ENCODE measurements at regions not wholly inside any gene's neighbourhood (a gene's known extent, or its start where the extent isn't known, plus 50 kb on each side); places are given as distances from the start of the nearest gene placed in this dataset.

GRCh38 chr12:24444634-24445033, 495.2 kb upstream of the SOX5 start:
- H3K4me3 ChIP-seq (ENCODE audit: low read depth, low read length), result no peak overlapping the region
- TF ChIP-seq CTCF (IDR thresholded peaks at IDR 0.05; ENCODE audit: low read depth, low read length), result no peak

GRCh38 chr12:24441458-24441857, 492.0 kb upstream of the SOX5 start:
- no peak for TF ChIP-seq CTCF (IDR thresholded peaks at IDR 0.05; ENCODE audit: low read depth, low read length)
- H3K4me3 ChIP-seq (ENCODE audit: low read depth, low read length), result no peak overlapping the region

GRCh38 chr12:24436667-24437066, 487.2 kb upstream of the SOX5 start:
- no peak overlapping the region for H3K4me3 ChIP-seq (ENCODE audit: low read depth, low read length)
- TF ChIP-seq CTCF (IDR thresholded peaks at IDR 0.05; ENCODE audit: low read depth, low read length), result no peak

GRCh38 chr12:24431872-24432271, 482.4 kb upstream of the SOX5 start:
- H3K4me3 ChIP-seq (ENCODE audit: low read depth, low read length), result no peak overlapping the region
- TF ChIP-seq CTCF (IDR thresholded peaks at IDR 0.05; ENCODE audit: low read depth, low read length), result no peak

- no peak for TF ChIP-seq CTCF (IDR thresholded peaks at IDR 0.05; ENCODE audit: low read depth, low read length)
- H3K4me3 ChIP-seq (ENCODE audit: low read depth, low read length), result no peak overlapping the region
These were observed 478.3 kb upstream of the SOX5 start for GRCh38 chr12:24427776-24428175.

GRCh38 chr12:24425601-24425970, 476.1 kb upstream of the SOX5 start:
- H3K4me3 ChIP-seq (ENCODE audit: low read depth, low read length), result no peak overlapping the region
- no peak for TF ChIP-seq CTCF (IDR thresholded peaks at IDR 0.05; ENCODE audit: low read depth, low read length)

GRCh38 chr12:24424889-24425600, 475.6 kb upstream of the SOX5 start:
- H3K4me3 ChIP-seq (ENCODE audit: low read depth, low read length), result no peak overlapping the region
- TF ChIP-seq CTCF (IDR thresholded peaks at IDR 0.05; ENCODE audit: low read depth, low read length), result no peak
